ENCODE measurements at regions not wholly inside any gene's neighbourhood (a gene's known extent, or its start where the extent isn't known, plus 50 kb on each side); places are given as distances from the start of the nearest gene placed in this dataset.

DNA sequence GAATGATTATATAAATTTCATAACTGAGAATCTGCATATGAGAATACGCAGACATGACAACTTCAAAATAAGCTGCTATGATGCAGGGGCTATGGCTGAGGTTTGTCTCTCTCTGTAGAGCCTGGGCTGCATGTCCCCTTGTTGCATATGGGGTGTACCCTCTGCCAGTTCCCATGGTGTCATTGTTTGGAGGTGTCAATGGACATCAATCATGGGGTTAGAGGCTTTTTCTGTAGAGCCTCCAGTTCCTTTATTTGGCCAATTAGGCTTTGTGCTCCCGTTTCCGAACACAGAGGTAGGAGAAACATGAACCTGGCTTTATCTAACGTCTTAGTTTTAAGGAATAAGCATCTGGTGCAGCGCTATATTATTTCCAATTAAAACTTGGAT lies 77.3 kb upstream of the RARB start:
- Mint-ChIP-seq H3K27ac (no peak overlapping the region), H3K4me3 (no peak overlapping the region), H3K4me1 (ENCODE audit: low read depth) (no peaks in the 10 kb centered on the region), H3K36me3 (ENCODE audit: low read depth) (no peaks in the 10 kb centered on the region), H3K27me3 (no peaks in the 10 kb centered on the region), H3K9me3 (peaks cover 4% of the 10 kb centered on the region)

DNA sequence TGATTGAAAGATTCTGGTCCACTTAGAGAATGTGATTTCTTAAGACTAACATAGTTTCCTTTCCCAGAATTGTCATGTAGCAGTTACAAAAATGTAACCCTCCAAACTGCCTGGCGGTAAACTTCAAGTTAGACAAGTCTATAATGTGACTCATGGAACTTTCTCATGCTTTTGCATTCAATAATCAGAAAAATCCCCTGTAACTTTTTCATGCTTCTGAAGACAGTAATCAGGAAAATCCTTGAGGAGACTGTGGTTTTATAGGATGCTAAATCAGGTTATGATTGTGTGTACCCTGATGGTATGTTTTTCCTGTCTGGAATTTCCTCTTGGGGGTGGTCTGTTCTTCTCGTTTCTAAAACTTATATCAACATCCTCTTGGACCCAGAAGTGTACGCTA lies 74.0 kb upstream of the RARB start:
- H3K36me3 Mint-ChIP-seq (ENCODE audit: low read depth), result no peaks in the 10 kb centered on the region
- H3K4me3 Mint-ChIP-seq, result no peak overlapping the region
- no peaks in the 10 kb centered on the region for H3K4me1 Mint-ChIP-seq (ENCODE audit: low read depth)
- H3K9me3 Mint-ChIP-seq, result peaks cover 3% of the 10 kb centered on the region
- no peaks in the 10 kb centered on the region for H3K27me3 Mint-ChIP-seq
- no peak overlapping the region for H3K27ac Mint-ChIP-seq

DNA sequence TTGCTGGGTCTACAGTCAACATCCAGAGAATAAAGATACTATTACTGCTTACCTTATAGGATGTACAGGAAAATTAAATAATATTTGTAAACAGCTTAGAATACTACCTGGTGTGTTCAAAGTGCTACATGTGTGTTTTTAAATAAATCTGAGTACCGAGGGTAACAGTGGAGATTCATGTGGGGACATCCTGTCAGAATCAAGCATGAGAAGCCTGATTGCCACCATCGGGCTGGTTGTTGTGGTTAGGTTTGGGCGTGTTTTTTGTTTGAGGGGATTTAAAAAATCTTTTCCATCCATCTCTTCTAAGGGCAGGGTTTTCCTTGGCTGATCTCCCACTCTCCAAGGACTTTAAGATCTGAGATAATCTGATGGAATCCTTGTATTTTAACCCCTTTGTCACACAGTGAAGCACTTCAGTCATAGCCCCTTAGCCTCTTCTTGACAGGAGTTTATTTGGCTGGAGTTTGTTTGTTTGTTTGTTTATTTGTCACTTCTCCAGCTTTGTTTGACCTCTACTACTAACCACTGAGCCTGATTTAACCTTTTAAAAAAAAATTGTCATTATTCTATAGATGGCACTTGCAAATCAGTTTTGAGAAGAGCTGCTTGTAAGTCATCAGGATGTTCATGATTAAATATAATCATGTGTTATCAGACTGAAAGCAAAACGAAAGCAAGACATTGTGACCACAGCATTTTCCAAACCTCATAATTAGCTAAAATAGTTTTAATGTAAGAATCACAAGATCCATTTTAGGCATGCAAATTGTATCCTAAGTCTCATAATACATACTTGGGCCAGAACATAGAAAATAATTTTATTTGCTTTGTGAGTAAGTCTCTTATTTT lies 72.8 kb upstream of the RARB start:
- Mint-ChIP-seq H3K4me1 (ENCODE audit: low read depth) (no peaks in the 10 kb centered on the region), H3K9me3 (peaks cover 4% of the 10 kb centered on the region), H3K4me3 (no peak overlapping the region), H3K27me3 (no peaks in the 10 kb centered on the region), H3K27ac (no peak overlapping the region), H3K36me3 (ENCODE audit: low read depth) (no peaks in the 10 kb centered on the region)

DNA sequence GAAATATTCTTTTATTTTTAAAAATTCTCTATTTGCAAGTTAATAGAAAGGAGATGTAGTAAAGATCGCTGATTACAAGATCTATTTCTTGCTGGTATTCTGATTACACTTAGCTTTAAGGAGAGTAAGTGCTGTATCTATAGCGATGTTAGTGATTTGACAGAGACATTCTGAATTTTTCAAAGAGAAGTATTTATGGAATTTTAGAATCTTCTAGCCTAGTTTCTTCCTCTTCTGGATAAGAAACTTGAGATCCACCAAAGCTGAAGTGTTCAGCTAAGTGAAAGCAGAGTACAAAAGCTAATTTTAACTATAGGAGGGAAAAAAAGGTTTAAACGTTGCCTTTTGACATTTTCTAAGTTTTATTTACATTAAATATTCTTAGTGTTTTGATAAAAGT lies 72.1 kb upstream of the RARB start:
- Mint-ChIP-seq H3K4me1 (ENCODE audit: low read depth) (no peaks in the 10 kb centered on the region), H3K4me3 (no peak overlapping the region), H3K27me3 (no peaks in the 10 kb centered on the region), H3K27ac (no peak overlapping the region), H3K9me3 (peaks cover 4% of the 10 kb centered on the region), H3K36me3 (ENCODE audit: low read depth) (no peaks in the 10 kb centered on the region)

DNA sequence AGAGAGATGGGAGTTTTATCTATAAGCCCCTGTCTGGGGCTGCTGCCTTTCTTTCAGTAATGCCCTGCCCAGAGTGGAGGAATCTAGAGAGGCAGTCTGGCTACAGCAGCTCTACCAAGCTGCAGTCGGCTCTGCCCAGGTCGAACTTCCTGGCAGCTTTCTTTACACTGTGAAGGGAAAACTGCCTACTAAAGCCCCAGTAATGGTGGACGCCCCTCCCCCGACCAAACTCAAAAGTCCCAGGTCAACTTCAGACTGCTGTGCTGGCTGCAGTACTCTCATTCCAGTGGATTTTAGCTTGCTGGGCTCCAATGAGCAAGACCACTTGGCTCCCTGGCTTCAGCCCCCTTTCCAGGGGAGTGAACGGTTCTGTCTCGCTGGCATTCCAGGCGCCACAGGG lies 65.9 kb upstream of the RARB start:
- Mint-ChIP-seq H3K36me3 (ENCODE audit: low read depth) (no peaks in the 10 kb centered on the region), H3K4me1 (ENCODE audit: low read depth) (no peaks in the 10 kb centered on the region), H3K4me3 (no peak overlapping the region), H3K27ac (no peak overlapping the region), H3K27me3 (no peaks in the 10 kb centered on the region), H3K9me3 (peaks cover 9% of the 10 kb centered on the region)

DNA sequence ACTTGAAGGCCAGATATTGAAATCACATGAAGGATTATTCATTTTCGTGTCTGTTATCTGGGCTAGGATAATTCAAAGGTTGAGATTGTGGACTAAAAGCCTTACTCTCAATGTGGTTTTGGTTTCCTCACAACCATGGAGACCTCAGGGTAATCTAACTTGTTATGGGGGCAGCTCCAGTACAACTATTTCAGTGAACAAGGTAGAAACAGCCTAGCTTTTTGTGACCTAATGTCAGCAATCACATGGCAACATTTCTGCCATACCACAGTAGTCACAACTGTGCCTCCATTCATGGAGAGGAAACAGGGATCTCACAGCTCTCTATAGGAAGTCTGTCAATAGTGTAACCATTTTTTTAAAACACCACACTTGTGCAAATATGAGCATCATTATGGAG lies 62.4 kb upstream of the RARB start:
- Mint-ChIP-seq H3K9me3 (peaks cover 5% of the 10 kb centered on the region), H3K4me1 (ENCODE audit: low read depth) (no peaks in the 10 kb centered on the region), H3K4me3 (no peak overlapping the region), H3K27ac (no peak overlapping the region), H3K36me3 (ENCODE audit: low read depth) (no peaks in the 10 kb centered on the region), H3K27me3 (no peaks in the 10 kb centered on the region)

DNA sequence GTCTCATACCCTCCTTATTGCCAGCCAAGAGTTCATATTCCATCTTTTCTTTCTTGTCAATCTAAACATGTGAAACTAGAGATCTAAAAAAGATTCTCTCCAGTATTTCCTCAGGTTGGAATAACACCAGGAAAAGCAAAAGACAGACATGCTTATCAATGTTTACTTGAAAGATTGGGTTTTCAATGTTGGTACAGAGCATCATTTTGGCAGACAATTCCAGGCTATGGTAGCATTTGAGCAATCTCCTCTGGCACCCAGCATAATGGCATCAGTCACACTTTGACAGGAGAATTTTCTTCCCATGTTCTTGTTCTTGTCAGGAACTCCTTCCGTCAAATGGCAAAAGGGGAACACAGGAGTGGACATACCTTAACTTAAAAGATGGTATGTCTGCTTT lies 61.0 kb upstream of the RARB start:
- H3K9me3 Mint-ChIP-seq, result peaks cover 5% of the 10 kb centered on the region
- no peak overlapping the region for H3K4me3 Mint-ChIP-seq
- H3K4me1 Mint-ChIP-seq (ENCODE audit: low read depth), result no peaks in the 10 kb centered on the region
- no peaks in the 10 kb centered on the region for H3K36me3 Mint-ChIP-seq (ENCODE audit: low read depth)
- H3K27me3 Mint-ChIP-seq, result no peaks in the 10 kb centered on the region
- no peak overlapping the region for H3K27ac Mint-ChIP-seq

DNA sequence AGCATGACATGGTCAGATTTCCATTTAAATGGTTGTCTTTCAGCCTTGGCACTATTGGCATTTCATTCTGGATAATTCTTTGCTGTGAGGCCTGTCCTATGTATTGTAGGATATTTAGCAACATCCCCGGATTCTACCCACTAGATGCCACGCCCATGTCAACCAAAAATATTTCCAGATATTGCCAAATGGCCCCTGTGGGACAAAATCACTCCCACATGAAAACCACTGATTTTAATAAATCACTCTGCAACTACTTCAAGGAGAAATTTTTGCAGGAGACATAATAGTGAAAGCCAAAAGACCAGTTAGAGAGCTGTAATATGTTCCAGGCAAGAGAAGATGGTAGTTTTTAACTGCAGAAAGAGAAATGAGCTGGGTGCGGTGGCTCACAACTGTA lies 55.9 kb upstream of the RARB start:
- no peak overlapping the region for H3K27ac Mint-ChIP-seq
- H3K27me3 Mint-ChIP-seq, result no peaks in the 10 kb centered on the region
- peaks cover 3% of the 10 kb centered on the region for H3K9me3 Mint-ChIP-seq
- H3K4me3 Mint-ChIP-seq, result no peak overlapping the region
- no peaks in the 10 kb centered on the region for H3K36me3 Mint-ChIP-seq (ENCODE audit: low read depth)
- no peaks in the 10 kb centered on the region for H3K4me1 Mint-ChIP-seq (ENCODE audit: low read depth)

DNA sequence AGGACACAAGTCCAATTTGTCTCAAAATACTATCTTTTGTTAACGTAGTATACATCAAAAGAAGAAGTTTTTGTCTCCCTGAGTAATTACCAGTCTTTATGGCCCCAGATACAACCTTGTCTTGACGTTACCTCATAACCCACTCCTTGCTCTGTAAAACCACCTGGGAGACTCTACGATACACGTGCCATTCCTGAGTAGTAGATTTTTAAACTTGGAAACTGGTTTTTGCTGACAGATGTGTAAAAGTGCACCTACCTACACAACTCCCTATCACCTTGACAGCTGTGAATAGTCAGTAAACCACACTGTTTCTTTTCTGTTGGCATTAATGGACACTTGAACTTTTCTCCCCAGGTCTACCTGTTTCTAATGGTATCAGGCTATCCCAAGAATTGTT lies 51.7 kb upstream of the RARB start:
- Mint-ChIP-seq H3K36me3 (ENCODE audit: low read depth) (no peaks in the 10 kb centered on the region), H3K9me3 (peaks cover 3% of the 10 kb centered on the region), H3K27me3 (no peaks in the 10 kb centered on the region), H3K4me3 (no peak overlapping the region), H3K27ac (no peak overlapping the region), H3K4me1 (ENCODE audit: low read depth) (no peaks in the 10 kb centered on the region)

DNA sequence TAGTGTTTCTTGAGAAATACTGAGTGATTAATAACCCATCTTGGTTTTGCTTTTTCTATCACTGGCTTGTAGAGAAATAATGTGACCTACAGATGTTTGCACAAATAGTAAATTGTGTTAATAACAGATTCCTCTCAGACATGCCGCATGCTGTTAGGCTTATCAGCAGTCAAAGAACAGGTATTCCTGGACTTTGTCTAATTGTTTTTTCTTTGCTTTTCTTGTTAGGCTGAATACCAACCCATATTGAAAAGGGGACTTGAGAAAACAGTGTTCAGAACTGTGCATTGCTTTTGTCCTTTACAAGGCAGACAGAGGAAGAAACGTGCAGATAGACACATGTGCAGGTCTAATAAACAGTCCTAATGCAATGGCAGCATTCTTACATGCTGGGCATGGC lies 51.0 kb upstream of the RARB start:
- Mint-ChIP-seq H3K4me1 (ENCODE audit: low read depth) (no peaks in the 10 kb centered on the region), H3K27ac (no peak overlapping the region), H3K36me3 (ENCODE audit: low read depth) (no peaks in the 10 kb centered on the region), H3K27me3 (no peaks in the 10 kb centered on the region), H3K9me3 (peaks cover 3% of the 10 kb centered on the region), H3K4me3 (no peak overlapping the region)

Data from stimulated activated naive CD8-positive, alpha-beta T cell treated with anti-CD3 and anti-CD28 coated beads, Interleukin-15, Interleukin-2, amounts not matched to agents 100 ng/mL and 50 ng/mL, for 24 hours (primary cell).